IMR-90 (cell line): ENCODE measurements at regions not wholly inside any gene's neighbourhood (a gene's known extent, or its start where the extent isn't known, plus 50 kb on each side); places are given as distances from the start of the nearest gene placed in this dataset.

Experiments used
- ATAC-seq: fragments of 200-7000 bp; cut with Tn5 transposase; 2 replicates; pipeline ENCODE4 v1.9.1; 2020; ENCODE audit warnings: low read depth, mild to moderate bottlenecking, moderate library complexity
- BruUV-seq: library from RNA; stranded (reverse); fragments of 400-500 nt; replicated peaks from 2 replicates; lab custom pipeline; 2021; lab: Mats Ljungman, UMichigan
- CTCF ChIA-PET: fragments of 300-600 bp; formaldehyde crosslinking; extraction: SDS; loops from one replicate; lab custom pipeline; 2021; ENCODE audit warnings: antibody characterized with exemption; lab: Yijun Ruan, JAX
- POLR2A ChIA-PET: fragments of 300-600 bp; sonication (Branson Sonifier 250); formaldehyde crosslinking; loops from one replicate; lab custom pipeline; 2022; ENCODE audit warnings: antibody characterized with exemption; ENCODE audit not compliant: unreplicated experiment; lab: Charles Lee
- DNase-seq: peaks from one replicate; pipeline ENCODE4 v3.0.0; 2013
- H2AFZ ChIP-seq: replicated peaks from 2 replicates; pipeline ENCODE3; 2013; ENCODE audit warnings: low read length, mild to moderate bottlenecking; ENCODE audit not compliant: poor library complexity
- H2AK5ac ChIP-seq: 2 replicates; pipeline ENCODE4 v1.6.1; 2013; ENCODE audit warnings: low read depth, low read length, inconsistent platforms
- H2AK9ac ChIP-seq: replicated peaks from 2 replicates; pipeline ENCODE3; 2013; ENCODE audit warnings: mild to moderate bottlenecking, low read depth, low read length, moderate library complexity; ENCODE audit not compliant: poor library complexity
- H2BK120ac ChIP-seq: 2 replicates; pipeline ENCODE4 v1.6.1; 2013; ENCODE audit warnings: low read depth, low read length, inconsistent platforms
- H2BK15ac ChIP-seq: 3 replicates; pipeline ENCODE4 v1.6.1; 2013; ENCODE audit warnings: low read depth, low read length, inconsistent platforms
- H2BK20ac ChIP-seq: 2 replicates; pipeline ENCODE4 v1.6.1; 2013; ENCODE audit warnings: low read depth, mild to moderate bottlenecking, inconsistent platforms, low read length, moderate library complexity
- H2BK5ac ChIP-seq: 2 replicates; pipeline ENCODE4 v1.6.1; 2013; ENCODE audit warnings: mild to moderate bottlenecking, low read depth, low read length, inconsistent platforms; ENCODE audit not compliant: poor library complexity, severe bottlenecking
- H3K14ac ChIP-seq: replicated peaks from 2 replicates; pipeline ENCODE4 v1.6.1; 2013; ENCODE audit warnings: low read depth, low read length, inconsistent platforms
- H3K18ac ChIP-seq: 2 replicates; pipeline ENCODE4 v1.6.1; 2013; ENCODE audit warnings: low read depth, low read length, control low read depth
- H3K23ac ChIP-seq: 2 replicates; pipeline ENCODE4 v1.6.1; 2013; ENCODE audit warnings: low read depth, low read length, inconsistent platforms
- H3K27ac ChIP-seq: 2 replicates; pipeline ENCODE4 v1.5.1; 2013; ENCODE audit warnings: mild to moderate bottlenecking, control low read depth, low read length; ENCODE audit not compliant: insufficient read depth
- H3K27me3 ChIP-seq: 2 replicates; pipeline ENCODE4 v1.6.1; 2013; ENCODE audit warnings: low read length; ENCODE audit not compliant: control insufficient read depth, insufficient read depth
- H3K36me3 ChIP-seq: 2 replicates; pipeline ENCODE4 v1.6.1; 2013; ENCODE audit warnings: low read length, mixed read lengths; ENCODE audit not compliant: control insufficient read depth, insufficient read depth
- H3K4ac ChIP-seq: 2 replicates; pipeline ENCODE4 v1.6.1; 2013; ENCODE audit warnings: low read depth, low read length, inconsistent platforms
- H3K4me1 ChIP-seq: 2 replicates; pipeline ENCODE4 v1.6.1; 2013; ENCODE audit warnings: low read length, mixed read lengths; ENCODE audit not compliant: control insufficient read depth, insufficient read depth
- H3K4me2 ChIP-seq: 2 replicates; pipeline ENCODE4 v1.6.1; 2013; ENCODE audit warnings: low read depth, mild to moderate bottlenecking, control low read depth, low read length, moderate library complexity
- H3K4me3 ChIP-seq: 2 replicates; pipeline ENCODE4 v1.5.1; 2013; ENCODE audit warnings: low read depth, mild to moderate bottlenecking, control low read depth, low read length, moderate library complexity; ENCODE audit not compliant: insufficient read depth
- H3K56ac ChIP-seq: 2 replicates; pipeline ENCODE4 v1.6.1; 2013; ENCODE audit warnings: low read length, inconsistent platforms; ENCODE audit not compliant: insufficient read depth; ENCODE audit errors: extremely low read depth
- H3K79me1 ChIP-seq, 2 experiments: 2 replicates each; pipeline ENCODE4 v1.6.1; 2013; ENCODE audit warnings: low read length in 2 of 2, inconsistent platforms in 1 of 2, low read depth in 1 of 2
- H3K9ac ChIP-seq: 2 replicates; pipeline ENCODE4 v1.6.1; 2013; ENCODE audit warnings: low read depth, low read length, control low read depth
- H3K9me1 ChIP-seq: 2 replicates; pipeline ENCODE4 v1.6.1; 2013; ENCODE audit warnings: low read length, inconsistent platforms; ENCODE audit not compliant: insufficient read depth
- H3K9me3 ChIP-seq: 2 replicates; pipeline ENCODE4 v1.6.1; 2013; ENCODE audit warnings: low read length; ENCODE audit not compliant: control insufficient read depth, insufficient read depth
- H4K20me1 ChIP-seq: 2 replicates; pipeline ENCODE4 v1.6.1; 2013; ENCODE audit warnings: low read length, inconsistent platforms; ENCODE audit not compliant: insufficient read depth
- H4K5ac ChIP-seq: 2 replicates; pipeline ENCODE4 v1.6.1; 2013; ENCODE audit warnings: mild to moderate bottlenecking, low read depth, low read length, control low read depth
- H4K8ac ChIP-seq, 2 experiments: 2 replicates each; pipeline ENCODE4 v1.6.1; 2013; ENCODE audit warnings: low read depth in 2 of 2, low read length in 2 of 2, control low read depth in 1 of 2, inconsistent platforms in 1 of 2
- H4K91ac ChIP-seq: 2 replicates; pipeline ENCODE4 v1.6.1; 2013; ENCODE audit warnings: low read depth, low read length, inconsistent platforms; ENCODE audit not compliant: insufficient read depth
- BHLHE40 ChIP-seq: fragments of 150-350 bp; IDR thresholded peaks from 2 replicates; pipeline ENCODE4 v1.6.1; 2016; ENCODE audit warnings: mild to moderate bottlenecking, low read depth, low read length
- CHD1 ChIP-seq: IDR thresholded peaks from 2 replicates; pipeline ENCODE4 v1.6.1; 2012; ENCODE audit warnings: low read depth, low read length, improper control_type of control experiment
- FOS ChIP-seq: fragments of 150-350 bp; IDR thresholded peaks from 2 replicates; pipeline ENCODE4 v1.6.1; 2016; ENCODE audit warnings: low read depth, low read length
- MAFK ChIP-seq: IDR thresholded peaks from 2 replicates; pipeline ENCODE4 v1.6.1; 2012; ENCODE audit warnings: low read depth, low read length, improper control_type of control experiment
- MAZ ChIP-seq: IDR thresholded peaks from 2 replicates; pipeline ENCODE4 v1.6.1; 2012; ENCODE audit warnings: low read depth, mild to moderate bottlenecking, low read length, improper control_type of control experiment, moderate library complexity, borderline replicate concordance
- MXI1 ChIP-seq: IDR thresholded peaks from 2 replicates; pipeline ENCODE4 v1.6.1; 2012; ENCODE audit warnings: low read depth, mild to moderate bottlenecking, low read length, moderate library complexity, borderline replicate concordance
- NFE2L2 ChIP-seq: fragments of 150-350 bp; IDR thresholded peaks from 2 replicates; pipeline ENCODE4 v1.6.1; 2016; ENCODE audit warnings: low read depth, mild to moderate bottlenecking, low read length
- POLR2A ChIP-seq: IDR thresholded peaks from 2 replicates; pipeline ENCODE4 v1.6.1; 2012; ENCODE audit warnings: mild to moderate bottlenecking, low read depth, low read length
- RFX5 ChIP-seq: IDR thresholded peaks from 2 replicates; pipeline ENCODE4 v1.8.0; 2012; ENCODE audit warnings: low read depth, mild to moderate bottlenecking, low read length, moderate library complexity
- SMC3 ChIP-seq: fragments of 150-350 bp; IDR thresholded peaks from 2 replicates; pipeline ENCODE4 v1.6.1; 2016; ENCODE audit warnings: low read depth, mild to moderate bottlenecking, antibody characterized with exemption, low read length, moderate library complexity
- WGBS, 2 experiments: methylation state at CpG; one replicate each; pipeline versions ENCODE4 v1.1.5 to v1.1.7; 2013; ENCODE audit warnings: missing lambda C conversion rate in 2 of 2; ENCODE audit not compliant: insufficient read length in 1 of 2; ENCODE audit errors: extremely low coverage in 2 of 2; 5-methylcytosine and 5-hydroxymethylcytosine counted together
- dilution Hi-C: fragments of 300-500 bp; cut with HindIII; formaldehyde crosslinking; loops from one replicate; pipeline ENCODE4 v1.14.3; 2018; ENCODE audit warnings: low sequenced_read_pairs; ENCODE audit not compliant: unreplicated experiment
- in situ Hi-C: fragments of 300-500 bp; cut with MboI; formaldehyde crosslinking; loops from 3 replicates; pipeline ENCODE4 v1.14.3; 2019; ENCODE audit warnings: low sequenced_read_pairs, inconsistent platforms, mixed read lengths
- intact Hi-C: fragments of 100-400 bp; cut with micrococcal nuclease; formaldehyde crosslinking; loops from 2 replicates; pipeline ENCODE4 v1.10.0; 2022
- TF ChIP-seq, protein P1 (sequence below): conservative IDR thresholded peaks from 2 replicates; pipeline ENCODE4 v1.5.1; 2012; ENCODE audit warnings: mild to moderate bottlenecking, low read depth, low read length, improper control_type of control experiment
- TF ChIP-seq, protein P2 (sequence below): fragments of 150-350 bp; IDR thresholded peaks from 2 replicates; pipeline ENCODE4 v1.6.1; 2016; ENCODE audit warnings: low read depth, mild to moderate bottlenecking, low read length, moderate library complexity, borderline replicate concordance

DNA sequence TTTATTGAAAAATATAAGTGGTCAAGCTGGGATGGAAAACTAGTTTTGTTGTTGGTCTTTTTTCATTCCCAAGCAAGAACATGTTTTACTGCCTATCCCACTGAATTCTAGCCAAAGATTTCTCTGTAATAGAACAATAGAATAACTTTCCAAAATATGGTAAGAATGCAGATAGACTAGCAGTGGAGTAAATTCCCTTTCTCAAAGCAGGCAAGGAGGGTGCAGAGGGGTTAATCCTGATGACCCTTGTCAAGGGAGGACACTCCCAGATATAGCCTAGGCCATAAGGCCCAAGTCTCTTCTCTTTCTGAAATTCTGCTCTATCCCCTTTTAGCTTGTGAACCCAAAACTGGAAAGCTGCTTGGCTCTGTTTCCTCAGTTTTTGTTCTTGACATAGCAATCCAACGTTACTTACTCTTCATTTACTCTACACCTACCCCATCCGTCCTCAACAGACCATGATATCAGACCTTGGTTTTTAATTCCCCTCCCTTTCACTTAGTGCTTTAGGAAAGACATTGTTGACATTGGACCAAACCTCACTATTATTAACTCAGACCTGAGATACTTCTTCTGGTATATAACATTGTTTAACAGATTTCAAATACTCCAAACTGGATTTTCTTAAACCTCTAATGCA lies 453.6 kb upstream of the THBS1 start (continued):
- TF ChIP-seq MXI1: no peak

DNA sequence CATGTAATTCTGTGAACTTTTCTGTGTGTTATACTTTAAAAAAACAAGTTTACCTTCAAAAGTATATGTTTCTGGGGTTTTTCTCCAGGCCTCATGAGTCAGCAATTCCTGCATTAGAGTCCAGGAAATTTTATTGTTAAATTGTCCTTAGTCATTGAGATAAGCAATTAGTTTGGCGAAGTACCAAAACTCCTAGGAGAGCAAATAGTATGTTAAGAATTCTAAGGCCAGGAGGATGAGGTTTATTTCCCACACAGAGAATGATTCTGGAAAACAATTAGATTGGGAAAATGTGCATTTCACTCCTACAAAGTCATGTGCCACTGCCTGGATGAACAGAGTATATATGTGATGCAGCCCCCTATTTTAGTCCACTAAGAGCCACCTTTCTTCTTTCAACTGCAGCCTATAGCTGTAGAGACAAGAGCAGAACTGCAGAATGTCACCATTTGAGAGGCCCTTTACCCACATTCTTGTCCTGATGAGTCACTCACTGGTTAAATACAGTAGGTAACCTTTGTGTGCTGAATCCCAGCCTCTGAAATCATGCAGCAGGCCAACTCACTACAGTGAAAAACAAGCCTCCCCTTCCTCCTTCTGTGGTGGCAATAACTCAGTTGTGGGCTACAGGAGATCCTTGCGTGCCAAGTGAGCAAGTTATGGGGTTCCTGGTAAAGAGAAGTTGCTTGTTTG lies 452.8 kb upstream of the THBS1 start:
- ChIA-PET POLR2A (interaction anchor here (0.9 kb wide), 1 partner anchor 453 kb away, joined by 5 read pairs; the partner anchor contains the start of gene THBS1), CTCF (interaction anchor here (0.7 to 1.5 kb wide), 2 partner anchors 44 to 450 kb away, joined by 3 to 4 read pairs; no protein-coding TSS in a partner anchor)
- Histone ChIP-seq H3K27ac (peak overlapping the region; percentile 99), H3K27me3 (no peaks in the 10 kb centered on the region), H2BK5ac (peak overlapping the region; percentile 89), H3K79me1 (peaks cover 0 to 33% of the 10 kb centered on the region in 2 experiments; a peak in 3 of 4 replicates), H2BK15ac (peak overlapping the region; percentile 97; the same call in 2 of the 3 replicates), H3K9me1 (peaks cover 29% of the 10 kb centered on the region), H4K8ac (peak overlapping the region; percentile 83 to 96; a peak in 3 of 4 replicates), H3K14ac (peak overlapping the region; percentile 98), H3K56ac (peak overlapping the region; percentile 96), H2BK20ac (peak overlapping the region; percentile 100), H2AK9ac (peak overlapping the region; percentile 45), H4K5ac (peak overlapping the region; percentile 94), H3K4me1 (peaks cover 50% of the 10 kb centered on the region), H3K18ac (peak overlapping the region; percentile 91), H3K23ac (peak overlapping the region; percentile 84), H3K9me3 (no peaks in the 10 kb centered on the region), H3K4me3 (no peak overlapping the region), H3K36me3 (no peaks in the 10 kb centered on the region), H4K20me1 (no peaks in the 10 kb centered on the region), H3K4me2 (peak overlapping the region; percentile 57; the same call in 1 of the 2 replicates), H3K9ac (peak overlapping the region; percentile 11; the same call in 1 of the 2 replicates), H3K4ac (peak overlapping the region; percentile 99), H4K91ac (peak overlapping the region; percentile 99), H2BK120ac (peak overlapping the region; percentile 99), H2AFZ (no peak overlapping the region), H2AK5ac (peak overlapping the region; percentile 41; the same call in 1 of the 2 replicates)
- dilution Hi-C loops: no loop called here
- peak; percentile 61 for ATAC-seq
- BruUV-seq: no TSS peak
- peak; percentile 97 for DNase-seq
- in situ Hi-C loops: loop anchor here (5.0 kb wide), 1 partner anchor 454 kb away; the partner anchor contains the start of gene THBS1
- WGBS, 2 experiments: no CpG with 5 or more reads among the region's 2 CpGs
- intact Hi-C loops: loop anchor here (2.0 to 5.0 kb wide), 6 partner anchors 45 to 453 kb away; partner anchors contain the start of gene THBS1
- TF ChIP-seq MAZ (no peak), RFX5 (no peak), MAFK (peak; percentile 99), MXI1 (no peak), CHD1 (no peak), SMC3 (no peak), BHLHE40 (peak; percentile 78), POLR2A (peak; percentile 33), NFE2L2 (peak; percentile 97), FOS (peak; percentile 67)
- TF ChIP-seq, protein P1, sequence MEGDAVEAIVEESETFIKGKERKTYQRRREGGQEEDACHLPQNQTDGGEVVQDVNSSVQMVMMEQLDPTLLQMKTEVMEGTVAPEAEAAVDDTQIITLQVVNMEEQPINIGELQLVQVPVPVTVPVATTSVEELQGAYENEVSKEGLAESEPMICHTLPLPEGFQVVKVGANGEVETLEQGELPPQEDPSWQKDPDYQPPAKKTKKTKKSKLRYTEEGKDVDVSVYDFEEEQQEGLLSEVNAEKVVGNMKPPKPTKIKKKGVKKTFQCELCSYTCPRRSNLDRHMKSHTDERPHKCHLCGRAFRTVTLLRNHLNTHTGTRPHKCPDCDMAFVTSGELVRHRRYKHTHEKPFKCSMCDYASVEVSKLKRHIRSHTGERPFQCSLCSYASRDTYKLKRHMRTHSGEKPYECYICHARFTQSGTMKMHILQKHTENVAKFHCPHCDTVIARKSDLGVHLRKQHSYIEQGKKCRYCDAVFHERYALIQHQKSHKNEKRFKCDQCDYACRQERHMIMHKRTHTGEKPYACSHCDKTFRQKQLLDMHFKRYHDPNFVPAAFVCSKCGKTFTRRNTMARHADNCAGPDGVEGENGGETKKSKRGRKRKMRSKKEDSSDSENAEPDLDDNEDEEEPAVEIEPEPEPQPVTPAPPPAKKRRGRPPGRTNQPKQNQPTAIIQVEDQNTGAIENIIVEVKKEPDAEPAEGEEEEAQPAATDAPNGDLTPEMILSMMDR: no peak
- TF ChIP-seq, protein P2, sequence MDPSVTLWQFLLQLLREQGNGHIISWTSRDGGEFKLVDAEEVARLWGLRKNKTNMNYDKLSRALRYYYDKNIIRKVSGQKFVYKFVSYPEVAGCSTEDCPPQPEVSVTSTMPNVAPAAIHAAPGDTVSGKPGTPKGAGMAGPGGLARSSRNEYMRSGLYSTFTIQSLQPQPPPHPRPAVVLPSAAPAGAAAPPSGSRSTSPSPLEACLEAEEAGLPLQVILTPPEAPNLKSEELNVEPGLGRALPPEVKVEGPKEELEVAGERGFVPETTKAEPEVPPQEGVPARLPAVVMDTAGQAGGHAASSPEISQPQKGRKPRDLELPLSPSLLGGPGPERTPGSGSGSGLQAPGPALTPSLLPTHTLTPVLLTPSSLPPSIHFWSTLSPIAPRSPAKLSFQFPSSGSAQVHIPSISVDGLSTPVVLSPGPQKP: no peak
